ENCODE measurements at regions not wholly inside any gene's neighbourhood (a gene's known extent, or its start where the extent isn't known, plus 50 kb on each side); places are given as distances from the start of the nearest gene placed in this dataset.

DNA sequence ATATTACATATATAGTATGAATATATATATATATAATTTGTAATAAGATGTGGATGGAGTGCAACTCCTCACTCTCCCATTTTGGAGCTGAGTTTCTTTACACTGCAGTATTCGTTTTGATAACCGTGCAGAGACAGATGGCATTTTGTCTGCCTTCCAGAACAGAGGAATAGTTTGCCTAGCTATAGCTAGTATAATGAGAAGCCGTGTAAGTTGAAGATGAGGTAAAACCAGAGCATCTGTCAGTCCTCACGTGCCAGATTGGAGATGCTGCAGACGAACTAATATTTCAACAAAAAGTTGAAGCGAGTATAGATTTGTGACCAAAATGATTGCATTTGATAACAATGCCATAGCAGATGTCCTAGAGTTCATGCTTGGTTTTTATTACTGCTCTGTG, 180.6 kb downstream of the FMR1NB start:
- TF ChIP-seq POLR2A (IDR thresholded peaks at IDR 0.05; ENCODE audit: extremely low read depth, insufficient read length) = no peak
- TF ChIP-seq, protein P1, sequence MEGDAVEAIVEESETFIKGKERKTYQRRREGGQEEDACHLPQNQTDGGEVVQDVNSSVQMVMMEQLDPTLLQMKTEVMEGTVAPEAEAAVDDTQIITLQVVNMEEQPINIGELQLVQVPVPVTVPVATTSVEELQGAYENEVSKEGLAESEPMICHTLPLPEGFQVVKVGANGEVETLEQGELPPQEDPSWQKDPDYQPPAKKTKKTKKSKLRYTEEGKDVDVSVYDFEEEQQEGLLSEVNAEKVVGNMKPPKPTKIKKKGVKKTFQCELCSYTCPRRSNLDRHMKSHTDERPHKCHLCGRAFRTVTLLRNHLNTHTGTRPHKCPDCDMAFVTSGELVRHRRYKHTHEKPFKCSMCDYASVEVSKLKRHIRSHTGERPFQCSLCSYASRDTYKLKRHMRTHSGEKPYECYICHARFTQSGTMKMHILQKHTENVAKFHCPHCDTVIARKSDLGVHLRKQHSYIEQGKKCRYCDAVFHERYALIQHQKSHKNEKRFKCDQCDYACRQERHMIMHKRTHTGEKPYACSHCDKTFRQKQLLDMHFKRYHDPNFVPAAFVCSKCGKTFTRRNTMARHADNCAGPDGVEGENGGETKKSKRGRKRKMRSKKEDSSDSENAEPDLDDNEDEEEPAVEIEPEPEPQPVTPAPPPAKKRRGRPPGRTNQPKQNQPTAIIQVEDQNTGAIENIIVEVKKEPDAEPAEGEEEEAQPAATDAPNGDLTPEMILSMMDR (IDR thresholded peaks at IDR 0.05; ENCODE audit: low read depth, low read length) = no peak
- TF ChIP-seq, protein P2, sequence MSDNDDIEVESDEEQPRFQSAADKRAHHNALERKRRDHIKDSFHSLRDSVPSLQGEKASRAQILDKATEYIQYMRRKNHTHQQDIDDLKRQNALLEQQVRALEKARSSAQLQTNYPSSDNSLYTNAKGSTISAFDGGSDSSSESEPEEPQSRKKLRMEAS (IDR thresholded peaks at IDR 0.05; ENCODE audit: low read depth, low read length) = no peak
- no peak for TF ChIP-seq MYC (IDR thresholded peaks at IDR 0.05; ENCODE audit: low read depth, low read length)

Data from NB4 (cell line).